Activated T-cell treated with anti-CD3 and anti-CD28 coated beads, Interleukin-2, amount 50 U/mL, for 4 hours (primary cell): ENCODE measurements at regions not wholly inside any gene's neighbourhood (a gene's known extent, or its start where the extent isn't known, plus 50 kb on each side); places are given as distances from the start of the nearest gene placed in this dataset.
"Not testable (repeated sequence)": the region's sequence is repeated elsewhere in the genome, so short reads cannot be mapped to it uniquely, and the experiment has no call there.

Source experiments
- ATAC-seq, 2 donors: fragments of 200-7000 bp; cut with Tn5 transposase; one replicate each; pipeline ENCODE4 v1.10.0; 2021
- DNase-seq: peaks from one replicate; pipeline ENCODE4 v3.0.0-alpha.2; 2020
- H3K27me3 Mint-ChIP-seq: one replicate; pipeline ENCODE4 v1.8.0; 2021; ENCODE audit warnings: low read depth, mixed read lengths
- H3K36me3 Mint-ChIP-seq: one replicate; pipeline ENCODE4 v1.8.0; 2022; ENCODE audit warnings: mixed read lengths; ENCODE audit not compliant: insufficient read depth
- H3K4me1 Mint-ChIP-seq: one replicate; pipeline ENCODE4 v1.8.0; 2021; ENCODE audit warnings: low read depth, mixed read lengths
- H3K4me3 Mint-ChIP-seq: one replicate; pipeline ENCODE4 v1.8.0; 2021; ENCODE audit warnings: mild to moderate bottlenecking, moderate library complexity, mixed read lengths
- H3K9me3 Mint-ChIP-seq: one replicate; pipeline ENCODE4 v1.8.0; 2021; ENCODE audit warnings: mixed read lengths

DNA sequence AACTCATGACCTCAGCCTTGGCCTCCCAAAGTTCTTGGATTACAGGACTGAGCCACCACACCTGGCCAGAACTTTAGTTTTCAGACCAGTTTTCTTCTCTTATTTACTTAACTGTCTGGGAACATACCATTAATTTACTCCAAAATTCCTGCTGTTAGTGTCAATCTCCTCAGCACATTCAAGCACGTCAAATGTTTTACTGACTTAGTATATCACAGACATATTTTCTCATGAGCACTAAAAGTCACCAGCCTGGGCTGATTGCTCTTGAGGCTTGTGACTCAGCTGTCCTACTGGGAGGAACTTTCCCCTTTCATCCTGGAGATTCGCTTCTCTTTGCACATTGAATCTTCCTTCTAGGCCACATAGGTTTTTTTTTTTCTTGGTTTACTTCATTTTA is 109.6 kb downstream of the PCDH18 start:
- H3K27me3 Mint-ChIP-seq = no peaks in the 10 kb centered on the region
- H3K9me3 Mint-ChIP-seq = peaks cover 14% of the 10 kb centered on the region
- no peaks in the 10 kb centered on the region for H3K36me3 Mint-ChIP-seq
- H3K4me3 Mint-ChIP-seq = no peak overlapping the region
- H3K4me1 Mint-ChIP-seq = no peaks in the 10 kb centered on the region
- no peak for ATAC-seq
- DNase-seq = no peak

GRCh38 chr4:137421796-137422195 is 110.5 kb downstream of the PCDH18 start:
- H3K4me1 Mint-ChIP-seq = no peaks in the 10 kb centered on the region
- no peaks in the 10 kb centered on the region for H3K27me3 Mint-ChIP-seq
- H3K4me3 Mint-ChIP-seq = no peak overlapping the region
- H3K9me3 Mint-ChIP-seq = peaks cover 14% of the 10 kb centered on the region
- no peaks in the 10 kb centered on the region for H3K36me3 Mint-ChIP-seq
- DNase-seq (no peak), ATAC-seq (no peak)

- Mint-ChIP-seq H3K27me3 (no peaks in the 10 kb centered on the region), H3K36me3 (no peaks in the 10 kb centered on the region), H3K4me3 (no peak overlapping the region), H3K9me3 (peaks cover 14% of the 10 kb centered on the region), H3K4me1 (no peaks in the 10 kb centered on the region)
- DNase-seq (no peak), ATAC-seq (peak in 1 of 2 donors; percentile 10)
Observed at GRCh38 chr4:137420901-137421396, 111.3 kb downstream of the PCDH18 start.

- Mint-ChIP-seq H3K27me3 (no peaks in the 10 kb centered on the region), H3K9me3 (peaks cover 5% of the 10 kb centered on the region), H3K4me3 (no peak overlapping the region), H3K36me3 (no peaks in the 10 kb centered on the region), H3K4me1 (no peaks in the 10 kb centered on the region)
- no peak for ATAC-seq
- no peak for DNase-seq
Observed at GRCh38 chr4:137417676-137418075, 114.6 kb downstream of the PCDH18 start.

GRCh38 chr4:137414802-137415201 is 117.5 kb downstream of the PCDH18 start:
- no peak for ATAC-seq
- no peak overlapping the region for H3K4me3 Mint-ChIP-seq
- DNase-seq = no peak
- no peaks in the 10 kb centered on the region for H3K36me3 Mint-ChIP-seq
- H3K9me3 Mint-ChIP-seq = peaks cover 3% of the 10 kb centered on the region
- no peaks in the 10 kb centered on the region for H3K4me1 Mint-ChIP-seq
- H3K27me3 Mint-ChIP-seq = no peaks in the 10 kb centered on the region

DNA sequence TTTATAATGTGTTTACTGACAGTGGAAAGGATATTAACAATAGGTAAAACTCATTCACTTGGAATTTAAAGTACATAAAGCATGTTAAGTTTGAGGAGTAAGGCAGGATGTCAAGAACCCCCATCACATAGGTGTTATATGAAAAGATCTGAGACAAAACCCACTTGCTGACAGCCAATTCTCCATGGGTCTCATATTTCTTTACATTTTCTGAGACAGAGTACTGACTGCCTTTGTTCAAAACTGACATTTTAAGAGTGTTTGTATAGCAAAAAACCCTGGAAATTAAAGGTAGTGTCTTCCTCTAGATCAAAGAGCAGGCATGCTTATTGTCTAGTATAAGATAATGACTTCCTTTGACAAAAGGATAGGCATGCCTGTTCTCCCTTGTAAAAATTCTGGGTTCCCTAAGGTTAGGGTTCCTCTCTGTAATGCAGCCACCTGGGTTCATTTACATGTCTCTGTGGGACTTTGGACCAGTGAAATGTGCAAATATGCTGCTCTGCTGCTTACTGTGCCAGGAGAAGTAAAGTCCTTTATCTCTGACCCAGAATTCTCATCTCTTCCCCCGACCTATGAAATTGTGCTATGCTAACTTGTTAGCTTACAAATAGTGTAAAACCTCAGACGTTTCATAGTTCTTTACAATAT is 123.6 kb downstream of the PCDH18 start:
- H3K27me3 Mint-ChIP-seq = no peaks in the 10 kb centered on the region
- DNase-seq = no peak
- ATAC-seq = no peak
- no peak overlapping the region for H3K4me3 Mint-ChIP-seq
- no peaks in the 10 kb centered on the region for H3K9me3 Mint-ChIP-seq
- H3K4me1 Mint-ChIP-seq = no peaks in the 10 kb centered on the region
- H3K36me3 Mint-ChIP-seq = no peaks in the 10 kb centered on the region

- not testable (repeated sequence) for H3K9me3 Mint-ChIP-seq, H3K4me1 Mint-ChIP-seq, H3K4me3 Mint-ChIP-seq, H3K36me3 Mint-ChIP-seq, H3K27me3 Mint-ChIP-seq, DNase-seq, ATAC-seq
Observed at GRCh38 chr4:137405833-137406232, 126.5 kb downstream of the PCDH18 start.

GRCh38 chr4:137394018-137394417 is 138.3 kb downstream of the PCDH18 start:
- H3K9me3 Mint-ChIP-seq = no peaks in the 10 kb centered on the region
- H3K27me3 Mint-ChIP-seq = no peaks in the 10 kb centered on the region
- DNase-seq (no peak), ATAC-seq (no peak)
- no peaks in the 10 kb centered on the region for H3K36me3 Mint-ChIP-seq
- H3K4me1 Mint-ChIP-seq = no peaks in the 10 kb centered on the region
- no peak overlapping the region for H3K4me3 Mint-ChIP-seq

DNA sequence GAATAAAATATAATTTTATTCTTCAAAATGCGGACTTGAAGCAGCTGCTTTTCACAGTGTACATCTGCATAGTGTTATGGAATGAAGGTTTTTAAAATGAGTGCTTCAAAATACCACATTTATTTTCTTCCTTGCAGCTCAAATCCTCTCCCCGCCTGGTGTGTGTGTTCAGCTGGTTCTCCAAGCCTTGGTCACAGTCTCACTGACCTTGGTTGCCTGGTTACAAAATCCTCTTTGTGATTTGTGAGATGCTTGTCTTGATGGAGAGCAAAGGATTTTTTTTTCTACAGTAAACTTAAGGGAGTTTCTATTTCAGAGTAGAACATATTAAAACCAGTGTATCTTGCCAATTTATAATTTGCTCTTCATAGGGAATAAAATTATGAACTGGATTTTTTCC is 139.2 kb downstream of the PCDH18 start:
- ATAC-seq = no peak
- no peaks in the 10 kb centered on the region for H3K4me1 Mint-ChIP-seq
- no peak for DNase-seq
- H3K4me3 Mint-ChIP-seq = no peak overlapping the region
- no peaks in the 10 kb centered on the region for H3K9me3 Mint-ChIP-seq
- no peaks in the 10 kb centered on the region for H3K27me3 Mint-ChIP-seq
- no peaks in the 10 kb centered on the region for H3K36me3 Mint-ChIP-seq

DNA sequence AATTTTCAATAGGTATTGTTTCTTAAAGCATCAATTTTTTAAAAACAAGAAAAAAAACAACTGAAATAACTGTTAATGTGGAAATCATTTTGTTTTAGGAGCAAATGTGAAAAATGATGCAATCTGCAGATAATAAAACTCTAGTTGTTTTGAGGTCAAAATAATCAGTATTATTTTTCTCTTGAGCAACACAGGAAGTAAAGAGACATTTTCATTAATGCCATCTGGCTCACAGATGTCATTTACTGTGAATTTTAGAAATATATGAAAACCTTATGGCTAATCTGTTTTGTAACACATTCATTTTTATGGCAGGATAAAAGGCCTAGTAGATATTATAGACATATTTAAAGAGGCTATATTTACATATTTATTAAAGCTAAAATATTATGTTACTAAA is 141.6 kb downstream of the PCDH18 start:
- Mint-ChIP-seq H3K4me1 (no peaks in the 10 kb centered on the region), H3K4me3 (no peak overlapping the region), H3K27me3 (no peaks in the 10 kb centered on the region), H3K36me3 (no peaks in the 10 kb centered on the region), H3K9me3 (peaks cover 2% of the 10 kb centered on the region)
- DNase-seq (no peak), ATAC-seq (no peak)

DNA sequence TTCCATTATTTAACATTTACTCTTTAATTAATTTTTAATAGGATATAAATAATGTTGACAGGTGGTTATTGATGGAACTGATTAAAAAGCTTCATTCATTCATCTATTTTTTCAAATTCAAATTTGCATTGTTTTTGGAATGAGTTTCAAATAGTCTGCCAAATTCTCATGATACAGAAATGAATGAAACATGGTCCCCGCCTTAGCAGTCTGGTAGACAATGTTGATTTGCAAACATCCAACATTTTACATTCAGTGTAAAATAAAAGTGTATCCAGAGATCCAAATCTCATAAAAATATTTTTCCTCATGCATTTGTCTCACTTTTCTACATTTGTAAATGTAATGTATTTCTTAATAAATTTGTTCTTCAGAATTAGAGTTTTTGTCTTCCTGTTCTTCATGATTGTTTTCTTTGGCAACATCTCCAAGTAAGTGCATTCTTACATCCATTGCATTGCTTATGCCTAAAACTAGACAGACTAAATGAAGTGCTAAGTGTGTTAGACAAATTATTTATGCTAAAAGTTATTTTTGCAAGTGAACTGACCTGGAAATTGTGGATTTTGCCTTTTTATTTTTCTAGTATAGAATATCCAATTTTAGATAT is 142.3 kb downstream of the PCDH18 start:
- peaks cover 3% of the 10 kb centered on the region for H3K9me3 Mint-ChIP-seq
- no peaks in the 10 kb centered on the region for H3K36me3 Mint-ChIP-seq
- no peak for DNase-seq
- no peaks in the 10 kb centered on the region for H3K27me3 Mint-ChIP-seq
- H3K4me1 Mint-ChIP-seq = no peaks in the 10 kb centered on the region
- ATAC-seq = no peak
- no peak overlapping the region for H3K4me3 Mint-ChIP-seq

DNA sequence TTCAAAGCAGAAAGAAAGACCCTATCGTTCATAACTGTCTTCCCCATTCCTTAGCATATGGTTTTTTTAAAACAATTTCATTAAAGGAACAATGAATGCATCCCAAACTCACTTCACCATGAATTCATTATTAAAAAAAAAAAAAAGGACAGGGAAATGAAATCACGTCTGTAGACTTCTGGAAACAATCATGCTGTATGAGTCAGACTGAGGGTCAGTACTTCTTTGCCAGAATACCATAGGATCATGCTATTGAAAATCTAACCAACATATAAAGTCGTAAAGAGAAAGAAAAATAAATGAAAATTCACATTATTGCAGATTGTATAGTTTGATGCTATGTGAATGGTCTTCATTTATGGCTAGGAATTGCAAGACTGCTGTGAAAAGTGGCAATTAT is 144.4 kb downstream of the PCDH18 start:
- Mint-ChIP-seq H3K9me3 (peaks cover 3% of the 10 kb centered on the region), H3K27me3 (no peaks in the 10 kb centered on the region), H3K36me3 (no peaks in the 10 kb centered on the region), H3K4me1 (no peaks in the 10 kb centered on the region), H3K4me3 (no peak overlapping the region)
- ATAC-seq (no peak), DNase-seq (no peak)

GRCh38 chr4:137384476-137384875 is 147.8 kb downstream of the PCDH18 start:
- H3K9me3 Mint-ChIP-seq = peaks cover 10% of the 10 kb centered on the region
- DNase-seq = no peak
- no peaks in the 10 kb centered on the region for H3K27me3 Mint-ChIP-seq
- H3K36me3 Mint-ChIP-seq = no peaks in the 10 kb centered on the region
- H3K4me1 Mint-ChIP-seq = no peaks in the 10 kb centered on the region
- no peak overlapping the region for H3K4me3 Mint-ChIP-seq
- no peak for ATAC-seq

GRCh38 chr4:137378821-137379220 is 153.5 kb downstream of the PCDH18 start:
- Mint-ChIP-seq H3K4me1 (no peaks in the 10 kb centered on the region), H3K9me3 (peaks cover 16% of the 10 kb centered on the region), H3K27me3 (no peaks in the 10 kb centered on the region), H3K4me3 (no peak overlapping the region), H3K36me3 (no peaks in the 10 kb centered on the region)
- DNase-seq (no peak), ATAC-seq (no peak)

DNA sequence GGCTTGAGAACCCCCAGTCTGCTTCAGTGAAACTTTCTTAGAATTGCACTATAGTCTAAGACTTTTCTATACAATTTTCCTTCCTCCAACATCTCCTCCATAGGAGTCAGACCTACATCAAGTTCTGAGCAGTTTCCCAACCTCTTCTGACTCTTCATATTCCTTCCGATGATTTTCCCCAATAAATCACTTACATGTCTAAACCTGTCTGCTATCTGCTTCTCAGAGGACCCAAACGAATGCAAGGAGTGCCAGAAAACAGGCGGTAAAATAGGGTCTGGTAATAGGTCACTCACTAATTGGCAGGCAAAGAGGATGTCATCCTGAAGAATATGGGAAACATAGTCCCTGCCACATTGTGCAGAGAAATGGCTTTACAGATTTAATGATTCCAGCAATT is 153.9 kb downstream of the PCDH18 start:
- no peak overlapping the region for H3K4me3 Mint-ChIP-seq
- no peaks in the 10 kb centered on the region for H3K27me3 Mint-ChIP-seq
- no peaks in the 10 kb centered on the region for H3K4me1 Mint-ChIP-seq
- DNase-seq = no peak
- ATAC-seq = no peak
- H3K9me3 Mint-ChIP-seq = peaks cover 19% of the 10 kb centered on the region
- no peaks in the 10 kb centered on the region for H3K36me3 Mint-ChIP-seq
